Inferior parietal cortex (tissue), 1 donor: ENCODE measurements at regions not wholly inside any gene's neighbourhood (a gene's known extent, or its start where the extent isn't known, plus 50 kb on each side); places are given as distances from the start of the nearest gene placed in this dataset.
"Not testable (repeated sequence)": the region's sequence is repeated elsewhere in the genome, so short reads cannot be mapped to it uniquely, and the experiment has no call there.

Experiments
- DNase-seq: peaks from one replicate; pipeline ENCODE4 v3.0.0-alpha.2; 2016; ENCODE audit errors: extremely low spot score

DNA sequence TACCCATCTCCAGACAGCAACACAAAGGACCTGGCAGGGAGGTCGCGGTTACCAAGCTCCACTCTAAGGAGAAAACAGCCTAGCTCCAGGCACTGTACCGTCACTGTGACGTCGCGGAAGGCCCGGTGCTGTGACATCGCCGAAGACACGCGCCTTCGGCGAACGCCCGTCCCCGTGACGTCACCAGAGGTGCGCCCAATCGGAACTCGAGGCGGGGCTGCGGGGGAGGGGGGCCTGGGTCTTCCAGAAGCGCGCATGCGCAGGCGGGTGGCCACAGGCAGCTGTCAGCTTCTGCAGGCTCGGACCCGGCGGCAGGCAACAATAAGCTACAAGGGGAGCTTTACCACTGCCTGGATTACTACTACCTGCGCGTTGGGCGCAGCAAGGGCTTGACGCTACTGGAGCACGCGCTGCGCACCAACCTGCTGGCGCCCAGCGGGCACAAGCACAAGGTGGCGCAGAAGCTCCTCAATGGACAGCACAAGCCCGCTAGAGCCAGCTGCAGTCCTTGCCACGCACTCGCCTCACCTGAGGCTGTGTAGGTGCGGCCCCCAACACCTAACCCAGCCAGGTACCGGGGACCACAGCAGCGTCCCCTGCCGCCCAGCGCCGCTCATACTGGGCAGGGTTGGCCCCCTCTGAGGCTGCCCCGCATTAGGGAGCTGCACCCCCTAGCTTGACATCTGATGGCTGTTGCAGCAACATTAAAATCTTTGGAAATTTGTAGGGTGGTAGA, 208.4 kb downstream of the TPST1 start:
- peak; percentile 84 for DNase-seq

DNA sequence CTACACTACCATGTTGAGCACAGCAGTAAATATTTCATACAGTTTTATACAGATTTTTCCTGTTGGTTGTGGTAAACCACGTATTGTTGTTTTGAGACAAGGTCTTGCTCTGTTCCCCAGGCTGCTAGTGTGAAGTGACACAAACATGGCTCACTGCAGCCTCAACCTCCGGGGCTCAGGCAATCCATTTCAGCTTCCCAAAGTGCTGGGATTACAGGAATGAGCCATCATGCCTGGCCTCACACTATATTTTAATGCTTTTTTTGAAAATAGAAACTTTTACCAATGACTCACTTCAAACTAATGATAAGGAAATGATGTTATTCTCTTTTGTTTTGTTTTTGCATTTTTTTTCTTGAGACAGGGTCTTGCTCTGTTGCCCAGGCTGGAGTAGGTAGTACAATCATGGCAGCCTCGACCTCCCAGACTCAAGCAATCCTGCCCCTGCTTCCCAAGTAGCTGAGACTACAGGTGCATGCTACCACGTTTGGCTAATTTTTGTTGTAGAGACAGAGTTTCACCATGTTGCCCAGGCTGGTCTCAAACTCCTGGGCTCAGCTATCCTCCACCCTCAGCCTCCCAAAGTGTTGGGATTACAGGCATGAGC, 210.6 kb downstream of the TPST1 start:
- no peak for DNase-seq

- no peak for DNase-seq
Observed at GRCh38 chr7:66418537-66418936, 210.1 kb upstream of the KCTD7 start.

- no peak for DNase-seq
Observed at GRCh38 chr7:66419210-66419609, 209.5 kb upstream of the KCTD7 start.

GRCh38 chr7:66421830-66422475, 206.7 kb upstream of the KCTD7 start:
- DNase-seq: no peak

- no peak for DNase-seq
Observed at GRCh38 chr7:66423729-66424128, 205.0 kb upstream of the KCTD7 start.

- DNase-seq: no peak
Observed at GRCh38 chr7:66426332-66426731, 202.3 kb upstream of the KCTD7 start.

GRCh38 chr7:66426996-66427395, 201.7 kb upstream of the KCTD7 start:
- DNase-seq: no peak

DNA sequence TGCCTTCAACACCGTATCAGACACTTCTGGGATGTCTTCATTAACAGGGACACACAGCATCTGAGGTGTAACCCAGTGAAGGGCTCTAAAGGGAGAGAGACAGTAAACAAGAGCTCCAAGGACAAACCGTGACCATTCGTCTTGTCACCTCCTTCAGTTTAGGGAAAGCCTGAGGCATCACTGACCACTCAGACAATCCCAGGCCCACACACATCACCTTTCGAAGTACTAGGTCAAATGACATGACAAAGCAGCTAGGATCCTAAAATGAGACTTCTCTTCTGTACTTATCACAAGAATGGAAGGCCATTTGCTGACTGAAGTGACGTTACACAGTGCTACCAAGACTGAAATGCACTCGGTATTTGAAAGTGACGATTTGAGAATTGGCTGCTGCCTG, 200.7 kb upstream of the KCTD7 start:
- DNase-seq: no peak

GRCh38 chr7:66429498-66430163, 199.1 kb upstream of the KCTD7 start:
- no peak for DNase-seq

DNA sequence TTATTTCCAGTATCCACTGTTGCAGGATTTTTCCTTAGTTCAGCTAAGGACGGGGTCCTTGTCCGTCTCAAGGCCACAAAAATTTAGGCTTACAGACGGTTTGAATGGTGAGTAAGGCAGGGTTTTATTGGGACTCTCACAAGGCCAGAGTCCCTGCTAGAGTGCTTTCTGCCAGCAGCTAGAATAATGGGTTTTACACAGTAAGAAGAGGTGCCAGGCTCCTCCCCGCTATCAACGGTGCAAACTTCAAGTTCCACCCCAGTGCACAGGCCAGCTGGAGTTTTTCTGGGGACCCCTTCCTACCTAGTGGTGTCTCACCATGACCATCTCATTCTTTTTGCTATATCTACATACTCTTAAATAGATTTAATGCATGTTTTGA, 198.5 kb upstream of the KCTD7 start:
- no peak for DNase-seq

GRCh38 chr7:66438703-66439405, 189.8 kb upstream of the KCTD7 start:
- DNase-seq: not testable (repeated sequence)

- DNase-seq: no peak
Observed at GRCh38 chr7:66442385-66442784, 186.3 kb upstream of the KCTD7 start.

GRCh38 chr7:66443946-66444345, 184.7 kb upstream of the KCTD7 start:
- no peak for DNase-seq

DNA sequence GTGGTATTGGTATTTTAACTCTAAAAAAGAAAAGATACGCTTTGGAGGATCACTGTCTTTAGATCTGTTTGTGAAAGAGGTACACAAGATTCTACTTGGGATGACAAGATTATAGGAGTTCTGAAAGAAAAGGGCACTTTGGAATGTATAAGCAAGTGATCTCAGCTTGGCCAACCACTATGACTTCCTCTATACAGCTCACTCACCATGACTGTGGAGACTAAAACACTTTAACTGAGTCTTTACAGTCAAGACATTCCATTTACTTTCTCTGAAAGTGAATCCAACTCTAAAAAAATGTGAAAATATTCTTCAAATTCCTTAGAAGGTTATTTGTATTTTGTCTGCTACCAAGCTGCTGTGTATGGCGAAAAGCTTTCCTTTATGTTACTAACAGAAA, 181.7 kb upstream of the KCTD7 start:
- DNase-seq: not testable (repeated sequence)

- DNase-seq: not testable (repeated sequence)
Observed at GRCh38 chr7:66450814-66451213, 177.9 kb upstream of the KCTD7 start.

DNA sequence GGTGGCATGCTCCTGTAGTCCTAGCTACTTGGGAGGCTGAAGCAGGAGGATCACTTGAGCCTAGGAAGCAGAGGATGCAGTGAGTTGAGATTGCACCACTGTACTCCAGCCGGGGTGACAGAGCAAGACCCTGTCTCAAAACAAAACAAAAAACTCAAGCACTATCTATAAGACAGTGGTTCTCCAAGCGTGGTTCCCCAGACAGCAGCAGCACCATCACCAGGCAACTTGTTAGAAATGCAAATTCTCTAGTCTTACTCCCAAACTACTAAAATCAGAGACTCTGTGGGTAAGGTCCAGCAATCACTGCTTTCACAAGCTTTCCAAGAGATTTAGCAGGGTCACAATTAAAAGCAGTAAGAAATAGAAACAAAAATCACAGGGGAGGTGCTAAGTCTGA, 177.0 kb upstream of the KCTD7 start:
- not testable (repeated sequence) for DNase-seq

DNA sequence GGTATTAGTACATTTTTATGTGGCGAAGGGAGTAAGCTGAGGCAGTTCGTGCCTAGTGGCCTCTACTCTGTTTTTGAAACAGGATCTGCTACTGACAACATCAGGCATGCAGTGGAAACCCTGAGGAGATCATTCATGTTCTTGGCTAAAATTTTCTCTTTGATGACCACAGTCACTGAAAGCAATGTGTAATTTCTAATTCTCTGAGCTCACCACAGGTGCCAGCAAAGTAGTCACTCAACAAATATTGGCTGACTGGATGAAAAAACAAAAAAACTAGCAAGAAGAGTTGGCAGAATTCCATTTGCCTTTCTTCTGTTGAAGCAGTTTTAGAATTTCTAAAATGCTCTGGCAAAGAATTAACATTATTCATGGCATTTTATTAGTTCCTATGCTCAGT, 176.5 kb upstream of the KCTD7 start:
- DNase-seq: no peak

GRCh38 chr7:66453340-66453739, 175.3 kb upstream of the KCTD7 start:
- DNase-seq: no peak

GRCh38 chr7:66454600-66455225, 174.0 kb upstream of the KCTD7 start:
- DNase-seq: no peak

GRCh38 chr7:66455432-66455831, 173.2 kb upstream of the KCTD7 start:
- not testable (repeated sequence) for DNase-seq
